ENCODE measurements at regions not wholly inside any gene's neighbourhood (a gene's known extent, or its start where the extent isn't known, plus 50 kb on each side); places are given as distances from the start of the nearest gene placed in this dataset.

- Mint-ChIP-seq H3K36me3 (ENCODE audit: low read depth) (peaks cover 3% of the 10 kb centered on the region; the same call in 1 of the 3 replicates), H3K4me1 (no peaks in the 10 kb centered on the region)
- no peak for ATAC-seq
These were observed 216.5 kb downstream of the TSHZ3 start for GRCh38 chr19:31132753-31133110.

More at GRCh38 chr19:31132753-31133110, 216.5 kb downstream of the TSHZ3 start:
- H3K36me3 ChIP-seq (ENCODE audit: insufficient read depth) = no peaks in the 10 kb centered on the region
- H3K27ac ChIP-seq (ENCODE audit: low read depth) = no peak overlapping the region
- H3F3A ChIP-seq (replicated peaks; ENCODE audit: low read depth) = no peaks in the 10 kb centered on the region
- DNase-seq (ENCODE audit: low spot score) = no peak
- H3K4me1 ChIP-seq (ENCODE audit: insufficient read depth) = no peaks in the 10 kb centered on the region
- H3K9me3 Mint-ChIP-seq = peaks cover 3% of the 10 kb centered on the region; the same call in 1 of the 3 replicates
- no peaks in the 10 kb centered on the region for H3K27me3 Mint-ChIP-seq (ENCODE audit: insufficient read depth, low read depth, poor library complexity)
- H3K79me2 ChIP-seq (replicated peaks; ENCODE audit: insufficient read depth) = no peaks in the 10 kb centered on the region
- no peak overlapping the region for H3K4me2 ChIP-seq
- H2AFZ ChIP-seq = no peak overlapping the region
- H3K4me3 Mint-ChIP-seq = no peak overlapping the region
- peaks cover 16% of the 10 kb centered on the region; the same call in 1 of the 2 replicates for H3K9me2 ChIP-seq (ENCODE audit: insufficient read depth)
- TF ChIP-seq STAT1 (IDR thresholded peaks at IDR 0.05; ENCODE audit: unreplicated experiment) (no peak), ZNF331 (CRISPR knock-in tag; IDR thresholded peaks at IDR 0.05; ENCODE audit: low read depth) (no peak), CREB1 (CRISPR knock-in tag; IDR thresholded peaks at IDR 0.05; ENCODE audit: low read depth) (no peak), ZNF114 (CRISPR knock-in tag; IDR thresholded peaks at IDR 0.05) (no peak), ZNF462 (CRISPR knock-in tag; IDR thresholded peaks at IDR 0.05) (no peak), ETS1 (IDR thresholded peaks at IDR 0.05) (no peak), POLR2AphosphoS5 (IDR thresholded peaks at IDR 0.05; ENCODE audit: low read depth) (no peak), JUNB (IDR thresholded peaks at IDR 0.05; ENCODE audit: unreplicated experiment) (no peak), REST (IDR thresholded peaks at IDR 0.05; ENCODE audit: unreplicated experiment) (no peak), NANOG (IDR thresholded peaks at IDR 0.05; ENCODE audit: borderline replicate concordance) (no peak)
- TF ChIP-seq, protein P1, sequence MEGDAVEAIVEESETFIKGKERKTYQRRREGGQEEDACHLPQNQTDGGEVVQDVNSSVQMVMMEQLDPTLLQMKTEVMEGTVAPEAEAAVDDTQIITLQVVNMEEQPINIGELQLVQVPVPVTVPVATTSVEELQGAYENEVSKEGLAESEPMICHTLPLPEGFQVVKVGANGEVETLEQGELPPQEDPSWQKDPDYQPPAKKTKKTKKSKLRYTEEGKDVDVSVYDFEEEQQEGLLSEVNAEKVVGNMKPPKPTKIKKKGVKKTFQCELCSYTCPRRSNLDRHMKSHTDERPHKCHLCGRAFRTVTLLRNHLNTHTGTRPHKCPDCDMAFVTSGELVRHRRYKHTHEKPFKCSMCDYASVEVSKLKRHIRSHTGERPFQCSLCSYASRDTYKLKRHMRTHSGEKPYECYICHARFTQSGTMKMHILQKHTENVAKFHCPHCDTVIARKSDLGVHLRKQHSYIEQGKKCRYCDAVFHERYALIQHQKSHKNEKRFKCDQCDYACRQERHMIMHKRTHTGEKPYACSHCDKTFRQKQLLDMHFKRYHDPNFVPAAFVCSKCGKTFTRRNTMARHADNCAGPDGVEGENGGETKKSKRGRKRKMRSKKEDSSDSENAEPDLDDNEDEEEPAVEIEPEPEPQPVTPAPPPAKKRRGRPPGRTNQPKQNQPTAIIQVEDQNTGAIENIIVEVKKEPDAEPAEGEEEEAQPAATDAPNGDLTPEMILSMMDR (conservative IDR thresholded peaks at IDR 0.05; ENCODE audit: low read depth in 2 of 2) = no peak
- no peaks in the 10 kb centered on the region for H4K20me1 ChIP-seq (replicated peaks; ENCODE audit: insufficient read depth)
- no peak overlapping the region for H3K27ac Mint-ChIP-seq
- no peaks in the 10 kb centered on the region for H3K27me3 ChIP-seq (ENCODE audit: insufficient read depth)
- H3K4me3 ChIP-seq = no peak overlapping the region
